Esophagus muscularis mucosa (tissue), 3 donors: ENCODE measurements at regions not wholly inside any gene's neighbourhood (a gene's known extent, or its start where the extent isn't known, plus 50 kb on each side); places are given as distances from the start of the nearest gene placed in this dataset.

Experiments used
- POLR2A ChIP-seq: fragments of 450-650 bp; IDR thresholded peaks from one replicate; pipeline ENCODE4 v1.6.1; 2017; ENCODE audit warnings: antibody characterized with exemption, moderate library complexity, mild to moderate bottlenecking, low read depth
- POLR2AphosphoS5 ChIP-seq, 2 donors: sonication (generic); formaldehyde crosslinking; IDR thresholded peaks; one replicate each; pipeline ENCODE4 v1.6.1; 2017; ENCODE audit warnings: antibody characterized with exemption in 2 of 2
- TF ChIP-seq, protein P1 (sequence below), 3 experiments: fragments of 200-600 bp in 2 of 3; fragments of 450-650 bp in 1 of 3; sonication (generic) in 2 of 3; IDR thresholded peaks; one replicate each; pipeline ENCODE4 v1.5.1; 2017 to 2019; ENCODE audit warnings: antibody characterized with exemption in 3 of 3, mild to moderate bottlenecking in 2 of 3, moderate library complexity in 1 of 3

DNA sequence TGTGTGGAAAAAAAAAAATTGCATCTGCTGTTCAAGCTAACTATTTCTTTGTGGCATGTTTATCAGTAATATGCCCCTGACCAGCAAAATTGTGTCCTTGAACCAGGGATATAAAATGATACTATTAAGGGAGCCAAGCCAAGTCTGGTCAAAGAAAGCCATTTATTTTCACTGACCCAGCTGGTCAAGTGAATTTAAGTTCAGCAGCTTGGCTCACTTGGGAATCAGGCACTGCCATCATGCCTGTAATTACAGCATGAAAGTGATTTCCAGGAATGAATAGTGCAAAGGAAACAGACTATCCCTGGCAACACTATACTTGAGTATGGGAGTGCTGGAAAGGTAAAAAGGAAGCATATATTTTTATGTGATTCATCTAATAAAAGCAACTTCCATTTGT is 934.6 kb upstream of the CDH8 start:
- TF ChIP-seq, protein P1, sequence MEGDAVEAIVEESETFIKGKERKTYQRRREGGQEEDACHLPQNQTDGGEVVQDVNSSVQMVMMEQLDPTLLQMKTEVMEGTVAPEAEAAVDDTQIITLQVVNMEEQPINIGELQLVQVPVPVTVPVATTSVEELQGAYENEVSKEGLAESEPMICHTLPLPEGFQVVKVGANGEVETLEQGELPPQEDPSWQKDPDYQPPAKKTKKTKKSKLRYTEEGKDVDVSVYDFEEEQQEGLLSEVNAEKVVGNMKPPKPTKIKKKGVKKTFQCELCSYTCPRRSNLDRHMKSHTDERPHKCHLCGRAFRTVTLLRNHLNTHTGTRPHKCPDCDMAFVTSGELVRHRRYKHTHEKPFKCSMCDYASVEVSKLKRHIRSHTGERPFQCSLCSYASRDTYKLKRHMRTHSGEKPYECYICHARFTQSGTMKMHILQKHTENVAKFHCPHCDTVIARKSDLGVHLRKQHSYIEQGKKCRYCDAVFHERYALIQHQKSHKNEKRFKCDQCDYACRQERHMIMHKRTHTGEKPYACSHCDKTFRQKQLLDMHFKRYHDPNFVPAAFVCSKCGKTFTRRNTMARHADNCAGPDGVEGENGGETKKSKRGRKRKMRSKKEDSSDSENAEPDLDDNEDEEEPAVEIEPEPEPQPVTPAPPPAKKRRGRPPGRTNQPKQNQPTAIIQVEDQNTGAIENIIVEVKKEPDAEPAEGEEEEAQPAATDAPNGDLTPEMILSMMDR (IDR thresholded peaks at IDR 0.05), result no peak
- no peak for TF ChIP-seq POLR2A
- no peak for TF ChIP-seq POLR2AphosphoS5 (IDR thresholded peaks at IDR 0.05)
